ENCODE measurements at regions not wholly inside any gene's neighbourhood (a gene's known extent, or its start where the extent isn't known, plus 50 kb on each side); places are given as distances from the start of the nearest gene placed in this dataset.
"Not testable (repeated sequence)": the region's sequence is repeated elsewhere in the genome, so short reads cannot be mapped to it uniquely, and the experiment has no call there.

- CTCF ChIA-PET; POLR2A ChIA-PET; DNase-seq (ENCODE audit: extremely low spot score): not testable (repeated sequence)
Measured at GRCh38 chr4:68720723-68721122, 50.3 kb upstream of the UGT2B15 start.

- ChIA-PET POLR2A (no interaction called here), CTCF (no interaction called here)
- no peak for DNase-seq (ENCODE audit: extremely low spot score)
- no peak for TF ChIP-seq CTCF (IDR thresholded peaks at IDR 0.05; ENCODE audit: control extremely low read depth, extremely low read depth, low read depth, missing control alignments)
Measured at GRCh38 chr4:68724426-68724825, 54.0 kb upstream of the UGT2B15 start.

- CTCF ChIA-PET, result no interaction called here
- POLR2A ChIA-PET, result no interaction called here
- DNase-seq (ENCODE audit: extremely low spot score), result no peak
- TF ChIP-seq CTCF (IDR thresholded peaks at IDR 0.05; ENCODE audit: control extremely low read depth, extremely low read depth, low read depth, missing control alignments), result no peak
Measured at GRCh38 chr4:68724922-68725321, 54.5 kb upstream of the UGT2B15 start.

- POLR2A ChIA-PET, result no interaction called here
- DNase-seq (ENCODE audit: extremely low spot score), result no peak
- no peak for TF ChIP-seq CTCF (IDR thresholded peaks at IDR 0.05; ENCODE audit: control extremely low read depth, extremely low read depth, low read depth, missing control alignments)
- CTCF ChIA-PET, result interaction anchor here (0.9 kb wide), 1 partner anchor 17 kb away, joined by 3 read pairs; no protein-coding TSS in a partner anchor
Measured at GRCh38 chr4:68732653-68733466, 62.4 kb upstream of the UGT2B15 start.

GRCh38 chr4:68734095-68734494 is 63.6 kb upstream of the UGT2B15 start:
- POLR2A ChIA-PET, result no interaction called here

GRCh38 chr4:68735106-68735505 is 64.7 kb upstream of the UGT2B15 start:
- ChIA-PET CTCF (interaction anchor here (1.2 to 2.1 kb wide), 2 partner anchors 10 to 13 kb away, joined by 3 to 6 read pairs; no protein-coding TSS in a partner anchor), POLR2A (no interaction called here)
- TF ChIP-seq CTCF (IDR thresholded peaks at IDR 0.05; ENCODE audit: control extremely low read depth, extremely low read depth, low read depth, missing control alignments), result no peak
- no peak for DNase-seq (ENCODE audit: extremely low spot score)

More at GRCh38 chr4:68734095-68734494, 63.6 kb upstream of the UGT2B15 start:
- CTCF ChIA-PET, result interaction anchor here (2.1 kb wide), 1 partner anchor 11 kb away, joined by 6 read pairs; no protein-coding TSS in a partner anchor
- no peak for DNase-seq (ENCODE audit: extremely low spot score)
- no peak for TF ChIP-seq CTCF (IDR thresholded peaks at IDR 0.05; ENCODE audit: control extremely low read depth, extremely low read depth, low read depth, missing control alignments)

- ChIA-PET CTCF (interaction anchor here (1.4 to 1.7 kb wide), 2 partner anchors 12 to 22 kb away, joined by 3 to 8 read pairs; no protein-coding TSS in a partner anchor), POLR2A (no interaction called here)
- TF ChIP-seq CTCF (IDR thresholded peaks at IDR 0.05; ENCODE audit: control extremely low read depth, extremely low read depth, low read depth, missing control alignments), result no peak
- DNase-seq (ENCODE audit: extremely low spot score), result no peak
Measured at GRCh38 chr4:68736813-68737212, 66.4 kb upstream of the UGT2B15 start.
